Keratinocyte (primary cell): ENCODE measurements at regions not wholly inside any gene's neighbourhood (a gene's known extent, or its start where the extent isn't known, plus 50 kb on each side); places are given as distances from the start of the nearest gene placed in this dataset.

ENCODE experiments used
- DNase-seq: peaks from one replicate; pipeline ENCODE4 v3.0.0-alpha.2; 2011; ENCODE audit warnings: low read depth, missing footprints, low spot score
- FAIRE-seq: peaks from 2 replicates; lab custom pipeline; 2011; peaks lifted over from hg19 to GRCh38; lab: Jason Lieb, UNC
- H2AFZ ChIP-seq: 2 replicates; pipeline ENCODE4 v1.6.0; 2012; ENCODE audit warnings: low read length, control low read depth, inconsistent platforms; ENCODE audit not compliant: control insufficient read depth
- H3K27ac ChIP-seq: 2 replicates; pipeline ENCODE4 v1.5.1; 2011; ENCODE audit warnings: low read length; ENCODE audit not compliant: control insufficient read depth, insufficient read depth
- H3K27me3 ChIP-seq: 3 replicates; pipeline ENCODE4 v1.6.0; 2011; ENCODE audit warnings: low read length; ENCODE audit not compliant: control insufficient read depth, insufficient read depth; ENCODE audit errors: extremely low read depth
- H3K36me3 ChIP-seq, 2 experiments: 2 replicates in 1 of 2; 3 replicates in 1 of 2; pipeline ENCODE4 v1.5.1; 2011; ENCODE audit warnings: low read length in 2 of 2, mild to moderate bottlenecking in 1 of 2; ENCODE audit not compliant: control insufficient read depth in 2 of 2, insufficient read depth in 2 of 2; ENCODE audit errors: extremely low read depth in 1 of 2
- H3K4me1 ChIP-seq: 3 replicates; pipeline ENCODE4 v1.5.1; 2011; ENCODE audit warnings: low read length; ENCODE audit not compliant: control insufficient read depth, insufficient read depth; ENCODE audit errors: extremely low read depth
- H3K4me2 ChIP-seq: 3 replicates; pipeline ENCODE4 v1.6.0; 2011; ENCODE audit warnings: low read depth, low read length; ENCODE audit not compliant: control insufficient read depth, insufficient read depth; ENCODE audit errors: extremely low read depth
- H3K4me3 ChIP-seq, 3 experiments: fragments of 200-600 bp in 1 of 3; sonication (generic) in 1 of 3; 2 replicates in 2 of 3; 3 replicates in 1 of 3; pipeline ENCODE4 v1.5.1; 2011 to 2016; ENCODE audit warnings: low read length in 3 of 3, mild to moderate bottlenecking in 3 of 3, control low read depth in 2 of 3, inconsistent platforms in 1 of 3, low read depth in 1 of 3, mixed read lengths in 1 of 3, mixed run types in 1 of 3, moderate library complexity in 1 of 3; ENCODE audit not compliant: control insufficient read depth in 2 of 3, insufficient read depth in 2 of 3; ENCODE audit errors: extremely low read depth in 1 of 3
- H3K79me2 ChIP-seq: 2 replicates; pipeline ENCODE4 v1.6.0; 2012; ENCODE audit warnings: low read length; ENCODE audit not compliant: control insufficient read depth, insufficient read depth
- H3K9ac ChIP-seq: 3 replicates; pipeline ENCODE4 v1.6.0; 2011; ENCODE audit warnings: low read length; ENCODE audit not compliant: control insufficient read depth, insufficient read depth; ENCODE audit errors: extremely low read depth
- H3K9me1 ChIP-seq: 3 replicates; pipeline ENCODE4 v1.6.0; 2011; ENCODE audit warnings: low read length; ENCODE audit not compliant: control insufficient read depth, insufficient read depth; ENCODE audit errors: extremely low read depth
- H3K9me3 ChIP-seq: 2 replicates; pipeline ENCODE4 v1.5.1; 2012; ENCODE audit warnings: low read depth, low read length; ENCODE audit not compliant: control insufficient read depth
- H4K20me1 ChIP-seq: 3 replicates; pipeline ENCODE4 v1.6.0; 2011; ENCODE audit warnings: low read length; ENCODE audit not compliant: control insufficient read depth, insufficient read depth; ENCODE audit errors: extremely low read depth
- CTCF ChIP-seq, 3 experiments: IDR thresholded peaks in 1 of 3; conservative IDR thresholded peaks in 1 of 3; optimal IDR thresholded peaks in 1 of 3; 2 replicates in 2 of 3; 3 replicates in 1 of 3; pipeline versions ENCODE3 to v1.5.1; 2011; ENCODE audit warnings: low read length in 3 of 3, mild to moderate bottlenecking in 3 of 3, moderate library complexity in 2 of 3, control low read depth in 1 of 3, inconsistent platforms in 1 of 3; ENCODE audit not compliant: insufficient read depth in 2 of 3; ENCODE audit errors: extremely low read depth in 1 of 3
- EZH2 ChIP-seq: IDR thresholded peaks from one replicate; pipeline ENCODE4 v1.6.1; 2012; ENCODE audit warnings: inconsistent platforms, mild to moderate bottlenecking, low read length, moderate library complexity
- dilution Hi-C: fragments of 300-500 bp; cut with MboI; formaldehyde crosslinking; loops from one replicate; pipeline ENCODE4 v1.7.0; 2020; ENCODE audit warnings: low sequenced_read_pairs; ENCODE audit not compliant: extremely low pct_ligation_motif_present

- no peaks in the 10 kb centered on the region for H4K20me1 ChIP-seq
- TF ChIP-seq EZH2 (no peak), CTCF (optimal IDR thresholded peaks at IDR 0.05 in 1 of 3, IDR thresholded peaks at IDR 0.05 in 1 of 3, conservative IDR thresholded peaks at IDR 0.05 in 1 of 3; ENCODE audit: extremely low read depth in 1 of 3, insufficient read depth in 2 of 3, low read length in 3 of 3) (no peak)
- no peaks in the 10 kb centered on the region for H3K79me2 ChIP-seq
- no peak overlapping the region for H3K4me3 ChIP-seq
- no peak overlapping the region for H3K9ac ChIP-seq
- DNase-seq = no peak
- H3K4me2 ChIP-seq = no peak overlapping the region
- no peaks in the 10 kb centered on the region for H3K9me1 ChIP-seq
- H3K27ac ChIP-seq = no peak overlapping the region
- dilution Hi-C loops = no loop called here
- no peaks in the 10 kb centered on the region for H3K9me3 ChIP-seq
- H2AFZ ChIP-seq = no peak overlapping the region
- H3K36me3 ChIP-seq = no peaks in the 10 kb centered on the region
- H3K27me3 ChIP-seq = no peaks in the 10 kb centered on the region
- FAIRE-seq = no peak
- no peaks in the 10 kb centered on the region for H3K4me1 ChIP-seq
Measured at GRCh38 chrX:117063224-117063623, 600.4 kb upstream of the CT83 start.

GRCh38 chrX:117059848-117060247 lies 597.1 kb upstream of the CT83 start:
- no peak overlapping the region for H3K27ac ChIP-seq
- no peak overlapping the region for H2AFZ ChIP-seq
- H3K4me2 ChIP-seq = no peak overlapping the region
- H3K9me1 ChIP-seq = no peaks in the 10 kb centered on the region
- no peaks in the 10 kb centered on the region for H4K20me1 ChIP-seq
- H3K4me1 ChIP-seq = no peaks in the 10 kb centered on the region
- H3K27me3 ChIP-seq = no peaks in the 10 kb centered on the region
- H3K4me3 ChIP-seq = no peak overlapping the region
- dilution Hi-C loops = no loop called here
- TF ChIP-seq CTCF (optimal IDR thresholded peaks at IDR 0.05 in 1 of 3, IDR thresholded peaks at IDR 0.05 in 1 of 3, conservative IDR thresholded peaks at IDR 0.05 in 1 of 3; ENCODE audit: extremely low read depth in 1 of 3, insufficient read depth in 2 of 3, low read length in 3 of 3) = no peak
- TF ChIP-seq EZH2 = no peak
- no peak overlapping the region for H3K9ac ChIP-seq
- H3K36me3 ChIP-seq = no peaks in the 10 kb centered on the region
- FAIRE-seq = no peak
- H3K79me2 ChIP-seq = no peaks in the 10 kb centered on the region
- no peaks in the 10 kb centered on the region for H3K9me3 ChIP-seq
- DNase-seq = no peak
